ENCODE measurements at regions not wholly inside any gene's neighbourhood (a gene's known extent, or its start where the extent isn't known, plus 50 kb on each side); places are given as distances from the start of the nearest gene placed in this dataset.

GRCh38 chr21:32824950-32825349, 53.4 kb upstream of the PAXBP1 start:
- Histone ChIP-seq H4K20me1 (ENCODE audit: insufficient read depth, low read length) (no peaks in the 10 kb centered on the region), H4K5ac (ENCODE audit: low read depth, low read length) (no peak overlapping the region), H3K4me1 (ENCODE audit: control insufficient read depth, insufficient read depth, low read length) (no peaks in the 10 kb centered on the region), H2AK5ac (ENCODE audit: low read depth, low read length) (no peak overlapping the region), H3K4me3 (ENCODE audit: insufficient read depth, low read depth, low read length) (no peak overlapping the region), H2BK120ac (ENCODE audit: low read depth, low read length) (no peak overlapping the region), H2BK15ac (ENCODE audit: low read depth, low read length) (no peak overlapping the region), H2BK5ac (ENCODE audit: low read depth, low read length, poor library complexity, severe bottlenecking) (no peak overlapping the region), H3K9me1 (ENCODE audit: insufficient read depth, low read length) (no peaks in the 10 kb centered on the region), H3K18ac (ENCODE audit: low read depth, low read length) (no peak overlapping the region), H3K9me3 (ENCODE audit: control insufficient read depth, insufficient read depth, low read length) (no peaks in the 10 kb centered on the region), H2AFZ (replicated peaks; ENCODE audit: low read length, poor library complexity) (no peak overlapping the region), H2BK20ac (ENCODE audit: low read depth, low read length) (no peak overlapping the region), H3K27me3 (ENCODE audit: control insufficient read depth, insufficient read depth, low read length) (peaks cover 3% of the 10 kb centered on the region), H3K36me3 (ENCODE audit: control insufficient read depth, insufficient read depth, low read length) (no peaks in the 10 kb centered on the region), H3K56ac (ENCODE audit: extremely low read depth, insufficient read depth, low read length) (no peak overlapping the region), H3K79me1 (ENCODE audit: low read depth in 1 of 2, low read length in 2 of 2) (no peaks in the 10 kb centered on the region), H2AK9ac (replicated peaks; ENCODE audit: low read depth, low read length, poor library complexity) (no peak overlapping the region), H3K14ac (replicated peaks; ENCODE audit: low read depth, low read length) (no peak overlapping the region), H3K23ac (ENCODE audit: low read depth, low read length) (no peak overlapping the region), H3K27ac (ENCODE audit: insufficient read depth, low read length) (no peak overlapping the region), H4K91ac (ENCODE audit: insufficient read depth, low read depth, low read length) (no peak overlapping the region), H3K9ac (ENCODE audit: low read depth, low read length) (no peak overlapping the region), H3K4ac (ENCODE audit: low read depth, low read length) (no peak overlapping the region), H4K8ac (ENCODE audit: low read depth in 2 of 2, low read length in 2 of 2) (no peak overlapping the region), H3K4me2 (ENCODE audit: low read depth, low read length) (no peak overlapping the region)
- intact Hi-C loops (cut with micrococcal nuclease), result no loop called here
- no TSS peak for BruUV-seq (replicated peaks)
- ATAC-seq (ENCODE audit: low read depth), result no peak
- WGBS, 2 experiments (ENCODE audit: extremely low coverage in 2 of 2, insufficient read length in 1 of 2), result no CpG with 5 or more reads among the region's 1 CpG
- CTCF ChIA-PET, result interaction anchor here (0.9 kb wide), 1 partner anchor 51 kb away, joined by 4 read pairs; no protein-coding TSS in a partner anchor
- no peak for DNase-seq
- TF ChIP-seq BHLHE40 (IDR thresholded peaks at IDR 0.05; ENCODE audit: low read depth, low read length) (no peak), MAFK (IDR thresholded peaks at IDR 0.05; ENCODE audit: low read depth, low read length) (no peak), SMC3 (IDR thresholded peaks at IDR 0.05; ENCODE audit: low read depth, low read length) (no peak), MXI1 (IDR thresholded peaks at IDR 0.05; ENCODE audit: borderline replicate concordance, low read depth, low read length) (no peak), CEBPB (IDR thresholded peaks at IDR 0.05; ENCODE audit: low read depth, low read length) (no peak), CTCF (conservative IDR thresholded peaks at IDR 0.05; ENCODE audit: low read depth, low read length) (no peak), ELK1 (IDR thresholded peaks at IDR 0.05; ENCODE audit: borderline replicate concordance, low read depth, low read length) (no peak), POLR2A (IDR thresholded peaks at IDR 0.05; ENCODE audit: low read depth, low read length) (no peak), RFX5 (IDR thresholded peaks at IDR 0.05; ENCODE audit: low read depth, low read length) (no peak), RCOR1 (IDR thresholded peaks at IDR 0.05; ENCODE audit: insufficient replicate concordance, low read length) (no peak), NFE2L2 (IDR thresholded peaks at IDR 0.05; ENCODE audit: low read depth, low read length) (no peak), FOS (IDR thresholded peaks at IDR 0.05; ENCODE audit: low read depth, low read length) (no peak), USF2 (IDR thresholded peaks at IDR 0.05; ENCODE audit: low read depth, low read length) (no peak), RAD21 (IDR thresholded peaks at IDR 0.05; ENCODE audit: low read length) (no peak), CHD1 (IDR thresholded peaks at IDR 0.05; ENCODE audit: low read depth, low read length) (no peak), MAZ (IDR thresholded peaks at IDR 0.05; ENCODE audit: borderline replicate concordance, low read depth, low read length) (no peak)
- in situ Hi-C loops (cut with MboI; ENCODE audit: low sequenced_read_pairs), result loop anchor here (10.0 to 25.0 kb wide), 2 partner anchors 170 to 612 kb away; no protein-coding TSS in a partner anchor
- POLR2A ChIA-PET (ENCODE audit: unreplicated experiment), result no interaction called here
- dilution Hi-C loops (cut with HindIII; ENCODE audit: low sequenced_read_pairs, unreplicated experiment), result no loop called here

All from IMR-90 (cell line).